GM21360 (cell line): ENCODE measurements at regions not wholly inside any gene's neighbourhood (a gene's known extent, or its start where the extent isn't known, plus 50 kb on each side); places are given as distances from the start of the nearest gene placed in this dataset.

Source experiments
- ATAC-seq: cut with Tn5 transposase; IDR thresholded peaks from one replicate; pipeline ENCODE4 v1.9.1; 2021; ENCODE audit warnings: mild to moderate bottlenecking, moderate library complexity; ENCODE audit not compliant: unreplicated experiment

GRCh38 chr6:82017288-82017687 is 230.3 kb downstream of the IBTK start:
- no peak for ATAC-seq

- ATAC-seq, result no peak
Measured at GRCh38 chr6:82015526-82015925, 232.0 kb downstream of the IBTK start.

- no peak for ATAC-seq
Measured at GRCh38 chr6:82015043-82015442, 232.5 kb downstream of the IBTK start.

GRCh38 chr6:82013561-82014530 is 233.7 kb downstream of the IBTK start:
- ATAC-seq, result no peak

GRCh38 chr6:82006027-82006738 is 241.4 kb downstream of the IBTK start:
- ATAC-seq, result peak; percentile 88

GRCh38 chr6:82000551-82000950 is 247.0 kb downstream of the IBTK start:
- ATAC-seq, result no peak

GRCh38 chr6:81999826-82000225 is 247.3 kb upstream of the TENT5A start:
- no peak for ATAC-seq

- no peak for ATAC-seq
Measured at GRCh38 chr6:81999270-81999669, 246.8 kb upstream of the TENT5A start.

GRCh38 chr6:81998432-81998831 is 246.0 kb upstream of the TENT5A start:
- ATAC-seq, result no peak

GRCh38 chr6:81997090-81997926 is 244.8 kb upstream of the TENT5A start:
- peak; percentile 67 for ATAC-seq

- peak; percentile 72 for ATAC-seq
Measured at GRCh38 chr6:81996414-81996813, 243.9 kb upstream of the TENT5A start.

GRCh38 chr6:81995548-81996289 is 243.2 kb upstream of the TENT5A start:
- no peak for ATAC-seq

- no peak for ATAC-seq
Measured at GRCh38 chr6:81988871-81989270, 236.4 kb upstream of the TENT5A start.

GRCh38 chr6:81988446-81988845 is 236.0 kb upstream of the TENT5A start:
- ATAC-seq, result no peak

- ATAC-seq, result no peak
Measured at GRCh38 chr6:81987293-81987692, 234.8 kb upstream of the TENT5A start.

GRCh38 chr6:81985191-81985590 is 232.7 kb upstream of the TENT5A start:
- ATAC-seq, result no peak

- ATAC-seq, result no peak
Measured at GRCh38 chr6:81984599-81984998, 232.1 kb upstream of the TENT5A start.

GRCh38 chr6:81981812-81982211 is 229.3 kb upstream of the TENT5A start:
- ATAC-seq, result no peak

GRCh38 chr6:81979767-81980166 is 227.3 kb upstream of the TENT5A start:
- ATAC-seq, result no peak

GRCh38 chr6:81979329-81979728 is 226.8 kb upstream of the TENT5A start:
- no peak for ATAC-seq
